Stomach (tissue), 8 donors: ENCODE measurements at regions not wholly inside any gene's neighbourhood (a gene's known extent, or its start where the extent isn't known, plus 50 kb on each side); places are given as distances from the start of the nearest gene placed in this dataset.

Source experiments
- DNase-seq, 2 donors: peaks; one replicate each; pipeline versions ENCODE4 v3.0.0 to v3.0.0-alpha.2; 2013 to 2019
- H3K27ac ChIP-seq, 5 donors: fragments of 200-600 bp in 4 of 5; sonication (generic) in 4 of 5; one replicate each; pipeline ENCODE4 v1.5.1; 2013 to 2019; ENCODE audit warnings: mild to moderate bottlenecking in 1 of 5, moderate library complexity in 1 of 5
- H3K27me3 ChIP-seq, 3 donors: fragments of 200-600 bp; sonication (generic); one replicate each; pipeline ENCODE4 v1.5.1; 2017 to 2019; ENCODE audit warnings: mixed run types in 1 of 3
- H3K36me3 ChIP-seq, 4 donors: fragments of 200-600 bp; sonication (generic); 1 replicate in 3 of 4; 2 replicates in 1 of 4; pipeline ENCODE4 v1.5.1; 2016 to 2019
- H3K4me1 ChIP-seq, 4 donors: fragments of 200-600 bp; sonication (generic); one replicate each; pipeline ENCODE4 v1.5.1; 2016 to 2019
- H3K4me3 ChIP-seq, 4 donors: fragments of 200-600 bp; sonication (generic) in 3 of 4; one replicate each; pipeline ENCODE4 v1.5.1; 2016 to 2019; ENCODE audit warnings: mild to moderate bottlenecking in 1 of 4
- H3K9me3 ChIP-seq, 4 donors: fragments of 200-600 bp; sonication (generic); one replicate each; pipeline ENCODE4 v1.5.1; 2016 to 2019
- EP300 ChIP-seq: sonication (generic); formaldehyde crosslinking; IDR thresholded peaks from one replicate; pipeline ENCODE4 v1.6.1; 2017; ENCODE audit warnings: antibody characterized with exemption
- POLR2AphosphoS5 ChIP-seq, 3 donors: sonication (generic); formaldehyde crosslinking; IDR thresholded peaks; one replicate each; pipeline ENCODE4 v1.6.1; 2016; ENCODE audit warnings: antibody characterized with exemption in 3 of 3
- WGBS, 5 donors: extraction: QIAGEN DNeasy Blood & Tissue Kit in 3 of 5; methylation state at CpG; one replicate each; pipeline versions ENCODE4 v1.1.5 to v1.1.7; 2013 to 2018; 5-methylcytosine and 5-hydroxymethylcytosine counted together
- intact Hi-C: fragments of 100-400 bp; cut with DNase I; formaldehyde crosslinking; loops from one replicate; pipeline ENCODE4 v1.15.1; 2023; ENCODE audit warnings: low total_unique reads
- TF ChIP-seq, protein P1 (sequence below), 7 experiments: fragments of 450-650 bp in 4 of 7; fragments of 200-600 bp in 3 of 7; sonication (generic) in 3 of 7; IDR thresholded peaks; one replicate each; pipeline ENCODE4 v1.5.1; 2016 to 2019; ENCODE audit warnings: antibody characterized with exemption in 7 of 7, control low read depth in 2 of 7, mild to moderate bottlenecking in 1 of 7
- donor health status: healthy with polysubstance abuse.
- donor health status: Bipolar disorder and iron deficiency.
- donor health status: healthy.

GRCh38 chr2:101524806-101525430, 50.0 kb upstream of the RFX8 start:
- H3K4me3 ChIP-seq: no peak overlapping the region
- DNase-seq: no peak
- H3K9me3 ChIP-seq: no peaks in the 10 kb centered on the region
- no peaks in the 10 kb centered on the region for H3K36me3 ChIP-seq
- H3K4me1 ChIP-seq: peaks cover 0 to 9% (median 3%) of the 10 kb centered on the region in 4 donors
- peak overlapping the region in 1 of 5 donors; percentile 26 for H3K27ac ChIP-seq
- TF ChIP-seq POLR2AphosphoS5 (IDR thresholded peaks at IDR 0.05) (peak in 1 of 3 donors; percentile 35), EP300 (no peak)
- TF ChIP-seq, protein P1, sequence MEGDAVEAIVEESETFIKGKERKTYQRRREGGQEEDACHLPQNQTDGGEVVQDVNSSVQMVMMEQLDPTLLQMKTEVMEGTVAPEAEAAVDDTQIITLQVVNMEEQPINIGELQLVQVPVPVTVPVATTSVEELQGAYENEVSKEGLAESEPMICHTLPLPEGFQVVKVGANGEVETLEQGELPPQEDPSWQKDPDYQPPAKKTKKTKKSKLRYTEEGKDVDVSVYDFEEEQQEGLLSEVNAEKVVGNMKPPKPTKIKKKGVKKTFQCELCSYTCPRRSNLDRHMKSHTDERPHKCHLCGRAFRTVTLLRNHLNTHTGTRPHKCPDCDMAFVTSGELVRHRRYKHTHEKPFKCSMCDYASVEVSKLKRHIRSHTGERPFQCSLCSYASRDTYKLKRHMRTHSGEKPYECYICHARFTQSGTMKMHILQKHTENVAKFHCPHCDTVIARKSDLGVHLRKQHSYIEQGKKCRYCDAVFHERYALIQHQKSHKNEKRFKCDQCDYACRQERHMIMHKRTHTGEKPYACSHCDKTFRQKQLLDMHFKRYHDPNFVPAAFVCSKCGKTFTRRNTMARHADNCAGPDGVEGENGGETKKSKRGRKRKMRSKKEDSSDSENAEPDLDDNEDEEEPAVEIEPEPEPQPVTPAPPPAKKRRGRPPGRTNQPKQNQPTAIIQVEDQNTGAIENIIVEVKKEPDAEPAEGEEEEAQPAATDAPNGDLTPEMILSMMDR (IDR thresholded peaks at IDR 0.05): no peak
- H3K27me3 ChIP-seq: no peaks in the 10 kb centered on the region
- WGBS, 5 donors: 78 to 89% (median 82%) methylated on average over 6 of the region's 6 CpGs
- intact Hi-C loops: loop anchor here (5.0 kb wide), 1 partner anchor 307 kb away; no protein-coding TSS in a partner anchor
